KG1 (cell line): ENCODE measurements at regions not wholly inside any gene's neighbourhood (a gene's known extent, or its start where the extent isn't known, plus 50 kb on each side); places are given as distances from the start of the nearest gene placed in this dataset.
"Not testable (repeated sequence)": the region's sequence is repeated elsewhere in the genome, so short reads cannot be mapped to it uniquely, and the experiment has no call there.

ENCODE experiments used
- DNase-seq: peaks from one replicate; lab custom pipeline; 2025; lab: John Stamatoyannopoulos, UW

GRCh38 chr3:106025151-106025722 lies 156.4 kb upstream of the CBLB start:
- no peak for DNase-seq

GRCh38 chr3:106029954-106030626 lies 161.3 kb upstream of the CBLB start:
- DNase-seq = no peak

GRCh38 chr3:106030627-106030963 lies 161.8 kb upstream of the CBLB start:
- no peak for DNase-seq

GRCh38 chr3:106032479-106032878 lies 163.7 kb upstream of the CBLB start:
- no peak for DNase-seq

GRCh38 chr3:106033654-106034053 lies 164.8 kb upstream of the CBLB start:
- no peak for DNase-seq

- DNase-seq = no peak
Measured at GRCh38 chr3:106034313-106034712, 165.5 kb upstream of the CBLB start.

GRCh38 chr3:106035619-106036018 lies 166.8 kb upstream of the CBLB start:
- no peak for DNase-seq

- no peak for DNase-seq
Measured at GRCh38 chr3:106036696-106037095, 167.9 kb upstream of the CBLB start.

- no peak for DNase-seq
Measured at GRCh38 chr3:106047221-106047620, 178.4 kb upstream of the CBLB start.

GRCh38 chr3:106048946-106049481 lies 180.2 kb upstream of the CBLB start:
- no peak for DNase-seq

GRCh38 chr3:106049821-106050220 lies 181.0 kb upstream of the CBLB start:
- DNase-seq = no peak

- no peak for DNase-seq
Measured at GRCh38 chr3:106056931-106057330, 188.1 kb upstream of the CBLB start.

GRCh38 chr3:106058475-106058874 lies 189.7 kb upstream of the CBLB start:
- DNase-seq = no peak

GRCh38 chr3:106059953-106060517 lies 191.2 kb upstream of the CBLB start:
- DNase-seq = no peak

- DNase-seq = no peak
Measured at GRCh38 chr3:106063909-106064308, 195.1 kb upstream of the CBLB start.

- no peak for DNase-seq
Measured at GRCh38 chr3:106065831-106066230, 197.0 kb upstream of the CBLB start.

GRCh38 chr3:106067711-106068110 lies 198.9 kb upstream of the CBLB start:
- DNase-seq = no peak

- DNase-seq = no peak
Measured at GRCh38 chr3:106068381-106068780, 199.6 kb upstream of the CBLB start.

- no peak for DNase-seq
Measured at GRCh38 chr3:106068795-106069194, 200.0 kb upstream of the CBLB start.

GRCh38 chr3:106070187-106070586 lies 201.4 kb upstream of the CBLB start:
- no peak for DNase-seq

- no peak for DNase-seq
Measured at GRCh38 chr3:106071306-106071705, 202.5 kb upstream of the CBLB start.

GRCh38 chr3:106072596-106072995 lies 203.8 kb upstream of the CBLB start:
- DNase-seq = not testable (repeated sequence)

- not testable (repeated sequence) for DNase-seq
Measured at GRCh38 chr3:106073806-106074205, 205.0 kb upstream of the CBLB start.

- not testable (repeated sequence) for DNase-seq
Measured at GRCh38 chr3:106075731-106076130, 206.9 kb upstream of the CBLB start.
